PC-3 (cell line): ENCODE measurements at regions not wholly inside any gene's neighbourhood (a gene's known extent, or its start where the extent isn't known, plus 50 kb on each side); places are given as distances from the start of the nearest gene placed in this dataset.
A peak's percentile ranks its signal among the peaks of the same experiment; 100 is the strongest.

Experiments used
- ATAC-seq: fragments of 200-7000 bp; cut with Tn5 transposase; 2 replicates; pipeline ENCODE4 v1.9.1; 2020; ENCODE audit warnings: mild to moderate bottlenecking, moderate library complexity
- BruUV-seq: library from RNA; stranded (reverse); fragments of 400-500 nt; replicated peaks from 2 replicates; lab custom pipeline; 2021; lab: Mats Ljungman, UMichigan
- CTCF ChIA-PET: fragments of 300-600 bp; sonication (Branson Sonifier 250); formaldehyde crosslinking; loops from one replicate; lab custom pipeline; 2022; ENCODE audit warnings: antibody characterized with exemption; lab: Charles Lee
- POLR2A ChIA-PET: fragments of 300-600 bp; sonication (Branson Sonifier 250); formaldehyde crosslinking; loops from one replicate; lab custom pipeline; 2022; ENCODE audit warnings: antibody characterized with exemption; ENCODE audit not compliant: unreplicated experiment; lab: Charles Lee
- DNase-seq: peaks from one replicate; pipeline ENCODE4 v3.0.0-alpha.2; 2015
- H2AFZ ChIP-seq: fragments of 300-600 bp; sonication (generic); 2 replicates; pipeline ENCODE4 v1.6.0; 2016; ENCODE audit warnings: antibody characterized with exemption, low read length
- H3F3A ChIP-seq: fragments of 300-600 bp; sonication (generic); one replicate; pipeline ENCODE4 v1.6.0; 2017; ENCODE audit warnings: antibody characterized with exemption, low read length, control low read depth, mild to moderate bottlenecking; ENCODE audit not compliant: unreplicated experiment
- H3K27ac ChIP-seq: fragments of 300-600 bp; sonication (generic); 2 replicates; pipeline ENCODE4 v1.5.1; 2016; ENCODE audit warnings: mild to moderate bottlenecking, low read length
- H3K27me3 ChIP-seq: fragments of 300-600 bp; sonication (generic); 2 replicates; pipeline ENCODE4 v1.6.1; 2016; ENCODE audit warnings: low read length, mixed read lengths
- H3K36me3 ChIP-seq: fragments of 300-600 bp; sonication (generic); 2 replicates; pipeline ENCODE4 v1.6.1; 2016; ENCODE audit warnings: low read depth, mixed run types, low read length, mixed read lengths
- H3K4me1 ChIP-seq: fragments of 300-600 bp; sonication (generic); 2 replicates; pipeline ENCODE4 v1.5.1; 2016; ENCODE audit warnings: low read length; ENCODE audit not compliant: insufficient read depth
- H3K4me2 ChIP-seq: fragments of 300-600 bp; sonication (generic); 2 replicates; pipeline ENCODE4 v1.6.0; 2016; ENCODE audit warnings: low read length
- H3K4me3 ChIP-seq: fragments of 300-600 bp; sonication (generic); 2 replicates; pipeline ENCODE4 v1.5.1; 2016; ENCODE audit warnings: mild to moderate bottlenecking, low read length, mixed read lengths
- H3K79me2 ChIP-seq: fragments of 300-600 bp; sonication (generic); 2 replicates; pipeline ENCODE4 v1.6.1; 2017; ENCODE audit warnings: low read length, mixed read lengths
- H3K9ac ChIP-seq: fragments of 300-600 bp; sonication (generic); 2 replicates; pipeline ENCODE4 v1.6.0; 2016; ENCODE audit warnings: mild to moderate bottlenecking, low read length
- H3K9me2 ChIP-seq: fragments of 300-600 bp; sonication (generic); replicated peaks from 2 replicates; pipeline ENCODE4 v1.6.1; 2016; ENCODE audit warnings: mixed run types, low read length, mixed read lengths
- H3K9me3 ChIP-seq: fragments of 300-600 bp; sonication (generic); 2 replicates; pipeline ENCODE4 v1.6.1; 2016; ENCODE audit warnings: low read length, mixed read lengths
- H4K20me1 ChIP-seq: fragments of 300-600 bp; sonication (generic); 2 replicates; pipeline ENCODE4 v1.6.1; 2016; ENCODE audit warnings: low read length, mixed read lengths
- EZH2 ChIP-seq: fragments of 300-600 bp; sonication (generic); IDR thresholded peaks from one replicate; pipeline ENCODE4 v1.6.1; 2017; ENCODE audit warnings: antibody characterized with exemption, mild to moderate bottlenecking, low read length; ENCODE audit not compliant: unreplicated experiment
- EZH2phosphoT487 ChIP-seq: fragments of 300-600 bp; sonication (generic); IDR thresholded peaks from 2 replicates; pipeline ENCODE4 v1.6.1; 2018; ENCODE audit warnings: mild to moderate bottlenecking, antibody characterized with exemption, low read length, borderline replicate concordance
- intact Hi-C: fragments of 100-400 bp; cut with micrococcal nuclease; formaldehyde crosslinking; loops from 2 replicates; pipeline ENCODE4 v1.9.0; 2023
- TF ChIP-seq, protein P1 (sequence below): fragments of 300-600 bp; sonication (generic); conservative IDR thresholded peaks from 2 replicates; pipeline ENCODE4 v1.5.1; 2017; ENCODE audit warnings: antibody characterized with exemption, low read depth, mild to moderate bottlenecking, low read length

- DNase-seq, result no peak
Measured at GRCh38 chr4:83208371-83209365, 75.9 kb downstream of the COQ2 start.

DNA sequence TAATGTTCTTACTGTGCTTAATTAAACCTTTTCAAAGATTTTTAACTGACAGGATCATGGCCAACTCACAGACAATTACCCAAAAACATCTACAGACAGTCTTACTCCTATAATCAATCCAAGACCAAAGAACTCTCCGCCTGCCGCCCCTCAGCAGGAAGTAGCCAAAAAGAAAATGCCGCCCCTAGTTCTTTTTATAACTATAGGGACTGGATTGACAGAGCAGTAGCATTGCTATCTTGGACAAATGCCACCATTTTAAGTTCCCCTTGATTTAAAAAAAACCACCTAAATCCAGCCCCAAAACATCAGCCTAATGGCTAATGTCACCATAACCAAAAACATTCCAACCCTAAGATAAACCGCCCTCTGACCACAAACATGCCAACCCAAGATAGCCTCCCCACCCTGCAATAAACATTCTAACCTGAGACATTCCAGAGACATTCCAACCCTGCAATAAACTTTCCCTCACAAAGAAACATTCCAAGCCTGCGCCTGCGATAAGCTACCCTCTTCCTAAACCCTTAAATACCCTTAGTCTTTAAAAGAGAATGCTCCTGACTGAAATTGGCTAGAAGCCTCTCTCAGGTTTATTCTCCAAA, 77.0 kb downstream of the COQ2 start:
- ChIA-PET CTCF (interaction anchor here (0.5 kb wide), 1 partner anchor 745 kb away, joined by 3 read pairs; no protein-coding TSS in a partner anchor), POLR2A (interaction anchor here (0.7 kb wide), 1 partner anchor 97 kb away, joined by 3 read pairs; no protein-coding TSS in a partner anchor)
- H2AFZ ChIP-seq, result no peak overlapping the region
- H3K36me3 ChIP-seq, result no peaks in the 10 kb centered on the region; the same call in 1 of the 2 replicates
- no peaks in the 10 kb centered on the region for H3F3A ChIP-seq
- no peak for TF ChIP-seq EZH2phosphoT487
- no peak for TF ChIP-seq EZH2
- TF ChIP-seq, protein P1, sequence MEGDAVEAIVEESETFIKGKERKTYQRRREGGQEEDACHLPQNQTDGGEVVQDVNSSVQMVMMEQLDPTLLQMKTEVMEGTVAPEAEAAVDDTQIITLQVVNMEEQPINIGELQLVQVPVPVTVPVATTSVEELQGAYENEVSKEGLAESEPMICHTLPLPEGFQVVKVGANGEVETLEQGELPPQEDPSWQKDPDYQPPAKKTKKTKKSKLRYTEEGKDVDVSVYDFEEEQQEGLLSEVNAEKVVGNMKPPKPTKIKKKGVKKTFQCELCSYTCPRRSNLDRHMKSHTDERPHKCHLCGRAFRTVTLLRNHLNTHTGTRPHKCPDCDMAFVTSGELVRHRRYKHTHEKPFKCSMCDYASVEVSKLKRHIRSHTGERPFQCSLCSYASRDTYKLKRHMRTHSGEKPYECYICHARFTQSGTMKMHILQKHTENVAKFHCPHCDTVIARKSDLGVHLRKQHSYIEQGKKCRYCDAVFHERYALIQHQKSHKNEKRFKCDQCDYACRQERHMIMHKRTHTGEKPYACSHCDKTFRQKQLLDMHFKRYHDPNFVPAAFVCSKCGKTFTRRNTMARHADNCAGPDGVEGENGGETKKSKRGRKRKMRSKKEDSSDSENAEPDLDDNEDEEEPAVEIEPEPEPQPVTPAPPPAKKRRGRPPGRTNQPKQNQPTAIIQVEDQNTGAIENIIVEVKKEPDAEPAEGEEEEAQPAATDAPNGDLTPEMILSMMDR, result no peak
- peaks cover 13% of the 10 kb centered on the region for H3K4me1 ChIP-seq
- DNase-seq (peak; percentile 75), ATAC-seq (peak; percentile 97)
- no peaks in the 10 kb centered on the region for H3K9me2 ChIP-seq
- H3K27ac ChIP-seq, result no peak overlapping the region
- BruUV-seq, result no TSS peak
- no peaks in the 10 kb centered on the region for H3K79me2 ChIP-seq
- H4K20me1 ChIP-seq, result no peaks in the 10 kb centered on the region
- H3K4me3 ChIP-seq, result no peak overlapping the region
- no peaks in the 10 kb centered on the region for H3K27me3 ChIP-seq
- no peaks in the 10 kb centered on the region for H3K9me3 ChIP-seq
- intact Hi-C loops, result loop anchor here (1.0 kb wide), 1 partner anchor 50 kb away; no protein-coding TSS in a partner anchor
- H3K4me2 ChIP-seq, result no peak overlapping the region
- no peak overlapping the region for H3K9ac ChIP-seq

More at GRCh38 chr4:83208371-83209365, 75.9 kb downstream of the COQ2 start:
- ATAC-seq, result no peak
- Histone ChIP-seq H3K4me1 (peaks cover 13% of the 10 kb centered on the region), H3K9me3 (no peaks in the 10 kb centered on the region), H3K4me2 (no peak overlapping the region), H3K27ac (no peak overlapping the region), H4K20me1 (no peaks in the 10 kb centered on the region), H3K79me2 (no peaks in the 10 kb centered on the region), H2AFZ (no peak overlapping the region), H3K27me3 (no peaks in the 10 kb centered on the region), H3K4me3 (no peak overlapping the region), H3F3A (no peaks in the 10 kb centered on the region), H3K36me3 (no peaks in the 10 kb centered on the region; the same call in 1 of the 2 replicates), H3K9me2 (no peaks in the 10 kb centered on the region), H3K9ac (no peak overlapping the region)
- TF ChIP-seq EZH2 (no peak), EZH2phosphoT487 (no peak)
- TF ChIP-seq, protein P1, result no peak
- POLR2A ChIA-PET, result no interaction called here
- CTCF ChIA-PET, result no interaction called here
- intact Hi-C loops, result no loop called here
- BruUV-seq, result no TSS peak
